Endodermal cell (in vitro differentiated cells): ENCODE measurements at regions not wholly inside any gene's neighbourhood (a gene's known extent, or its start where the extent isn't known, plus 50 kb on each side); places are given as distances from the start of the nearest gene placed in this dataset.

Experiments
- DNase-seq: peaks from one replicate; pipeline ENCODE4 v3.0.0-alpha.2; 2017
- H3K27ac ChIP-seq: 2 replicates; pipeline ENCODE4 v1.5.1; 2013; ENCODE audit warnings: mild to moderate bottlenecking, low read depth, low read length, moderate library complexity
- H3K27me3 ChIP-seq: 2 replicates; pipeline ENCODE4 v1.6.1; 2013; ENCODE audit warnings: mild to moderate bottlenecking, low read length, moderate library complexity; ENCODE audit not compliant: insufficient read depth, control insufficient read depth, poor library complexity, severe bottlenecking
- H3K36me3 ChIP-seq: 2 replicates; pipeline ENCODE4 v1.7.0; 2013; ENCODE audit warnings: mild to moderate bottlenecking, low read length, moderate library complexity; ENCODE audit not compliant: control insufficient read depth, insufficient read depth
- H3K4me1 ChIP-seq: one replicate; pipeline ENCODE4 v1.7.0; 2013; ENCODE audit warnings: low read length; ENCODE audit not compliant: control insufficient read depth, insufficient read depth
- H3K4me3 ChIP-seq: 2 replicates; pipeline ENCODE4 v1.5.1; 2013; ENCODE audit warnings: mild to moderate bottlenecking, low read length, moderate library complexity
- H3K9ac ChIP-seq: 2 replicates; pipeline ENCODE4 v1.6.1; 2013; ENCODE audit warnings: mild to moderate bottlenecking, low read length, moderate library complexity; ENCODE audit not compliant: poor library complexity, severe bottlenecking; ENCODE audit errors: extremely low read depth
- H3K9me3 ChIP-seq: 2 replicates; pipeline ENCODE4 v1.6.1; 2013; ENCODE audit warnings: mild to moderate bottlenecking, low read length, moderate library complexity; ENCODE audit not compliant: control insufficient read depth
- H3K27ac Mint-ChIP-seq: 2 replicates; pipeline ENCODE4 v1.8.0; 2020; ENCODE audit warnings: mixed read lengths
- H3K27me3 Mint-ChIP-seq: 2 replicates; pipeline ENCODE4 v1.8.0; 2021; ENCODE audit warnings: mild to moderate bottlenecking, mixed read lengths; ENCODE audit not compliant: insufficient read depth
- H3K36me3 Mint-ChIP-seq: 2 replicates; pipeline ENCODE4 v1.8.0; 2020; ENCODE audit warnings: low read depth, mixed read lengths
- H3K4me1 Mint-ChIP-seq: 2 replicates; pipeline ENCODE4 v1.8.0; 2020; ENCODE audit warnings: mixed read lengths
- H3K4me3 Mint-ChIP-seq: 2 replicates; pipeline ENCODE4 v1.8.0; 2020; ENCODE audit warnings: mild to moderate bottlenecking, moderate library complexity, mixed read lengths
- H3K9me3 Mint-ChIP-seq: 2 replicates; pipeline ENCODE4 v1.8.0; 2020; ENCODE audit warnings: mild to moderate bottlenecking, mixed read lengths
- WGBS, 2 experiments: methylation state at CpG; one replicate each; pipeline versions ENCODE4 v1.1.5 to v1.1.7; 2013; ENCODE audit warnings: missing lambda C conversion rate in 2 of 2, mixed read lengths in 1 of 2; ENCODE audit not compliant: insufficient coverage in 1 of 2, insufficient read length in 1 of 2; 5-methylcytosine and 5-hydroxymethylcytosine counted together
- TF ChIP-seq, protein P1 (sequence below): fragments of 200-600 bp; sonication (generic); conservative IDR thresholded peaks from 2 replicates; pipeline ENCODE4 v1.5.0; 2021; ENCODE audit warnings: antibody characterized with exemption, mild to moderate bottlenecking

DNA sequence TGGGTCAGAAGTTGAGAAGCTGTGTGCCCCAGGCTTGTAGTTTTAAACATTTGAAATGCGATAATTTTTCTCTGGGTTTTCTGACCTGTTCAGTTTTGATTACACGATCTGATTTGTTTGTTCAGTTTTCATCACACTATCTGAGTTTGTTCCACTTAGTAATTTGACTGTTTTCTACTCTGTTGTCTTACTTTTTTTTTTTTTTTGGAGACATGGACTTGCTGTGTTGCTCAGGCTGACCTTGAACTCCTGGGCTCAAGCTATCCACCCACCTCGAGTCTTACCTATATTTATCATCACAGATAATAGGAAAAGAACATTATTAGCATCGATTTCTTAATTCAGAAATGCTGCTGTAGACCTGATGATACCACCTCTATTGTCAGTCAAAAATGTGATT lies 379.1 kb downstream of the UTRN start:
- H3K9me3 ChIP-seq: peaks cover 13% of the 10 kb centered on the region
- peaks cover 24% of the 10 kb centered on the region for H3K4me1 ChIP-seq
- no peak overlapping the region for H3K4me3 ChIP-seq
- no peaks in the 10 kb centered on the region for H3K36me3 Mint-ChIP-seq
- no peak overlapping the region for H3K4me3 Mint-ChIP-seq
- peaks cover 7% of the 10 kb centered on the region for H3K9me3 Mint-ChIP-seq
- 97% methylated on average over 4 of the region's 4 CpGs; no CpG with 5 or more reads in 1 of the 2 experiments for WGBS, 2 experiments
- H3K27me3 Mint-ChIP-seq: no peaks in the 10 kb centered on the region
- no peak overlapping the region for H3K27ac ChIP-seq
- H3K36me3 ChIP-seq: no peaks in the 10 kb centered on the region
- TF ChIP-seq, protein P1, sequence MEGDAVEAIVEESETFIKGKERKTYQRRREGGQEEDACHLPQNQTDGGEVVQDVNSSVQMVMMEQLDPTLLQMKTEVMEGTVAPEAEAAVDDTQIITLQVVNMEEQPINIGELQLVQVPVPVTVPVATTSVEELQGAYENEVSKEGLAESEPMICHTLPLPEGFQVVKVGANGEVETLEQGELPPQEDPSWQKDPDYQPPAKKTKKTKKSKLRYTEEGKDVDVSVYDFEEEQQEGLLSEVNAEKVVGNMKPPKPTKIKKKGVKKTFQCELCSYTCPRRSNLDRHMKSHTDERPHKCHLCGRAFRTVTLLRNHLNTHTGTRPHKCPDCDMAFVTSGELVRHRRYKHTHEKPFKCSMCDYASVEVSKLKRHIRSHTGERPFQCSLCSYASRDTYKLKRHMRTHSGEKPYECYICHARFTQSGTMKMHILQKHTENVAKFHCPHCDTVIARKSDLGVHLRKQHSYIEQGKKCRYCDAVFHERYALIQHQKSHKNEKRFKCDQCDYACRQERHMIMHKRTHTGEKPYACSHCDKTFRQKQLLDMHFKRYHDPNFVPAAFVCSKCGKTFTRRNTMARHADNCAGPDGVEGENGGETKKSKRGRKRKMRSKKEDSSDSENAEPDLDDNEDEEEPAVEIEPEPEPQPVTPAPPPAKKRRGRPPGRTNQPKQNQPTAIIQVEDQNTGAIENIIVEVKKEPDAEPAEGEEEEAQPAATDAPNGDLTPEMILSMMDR: no peak
- H3K4me1 Mint-ChIP-seq: peaks cover 61% of the 10 kb centered on the region
- no peak overlapping the region for H3K9ac ChIP-seq
- no peaks in the 10 kb centered on the region for H3K27me3 ChIP-seq
- DNase-seq: no peak
- H3K27ac Mint-ChIP-seq: no peak overlapping the region

DNA sequence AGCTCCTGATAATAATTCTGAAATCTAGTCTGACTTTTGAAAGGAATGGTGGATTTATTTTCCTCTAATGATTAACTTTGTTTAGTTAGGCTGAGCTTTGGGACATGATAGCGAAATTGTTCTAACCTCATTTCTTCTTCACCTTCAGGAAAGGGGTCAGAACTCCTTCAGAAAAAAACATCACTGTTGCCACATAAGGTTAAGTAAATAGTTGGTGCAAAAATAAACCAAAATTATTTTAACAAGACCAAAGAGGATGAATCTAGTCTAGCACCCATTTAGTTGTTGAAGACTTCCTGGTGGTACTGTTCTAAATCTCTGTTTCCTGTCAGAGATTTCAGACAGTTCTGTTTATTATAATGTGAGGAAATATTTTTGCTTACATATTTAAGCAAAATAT lies 379.8 kb downstream of the UTRN start:
- H3K4me1 ChIP-seq: peaks cover 20% of the 10 kb centered on the region
- Mint-ChIP-seq H3K4me1 (peaks cover 55% of the 10 kb centered on the region), H3K4me3 (no peak overlapping the region), H3K27me3 (no peaks in the 10 kb centered on the region), H3K9me3 (peaks cover 12% of the 10 kb centered on the region), H3K27ac (no peak overlapping the region), H3K36me3 (peaks cover 4% of the 10 kb centered on the region)
- peaks cover 19% of the 10 kb centered on the region for H3K9me3 ChIP-seq
- no peaks in the 10 kb centered on the region for H3K36me3 ChIP-seq
- H3K4me3 ChIP-seq: no peak overlapping the region
- no peak overlapping the region for H3K9ac ChIP-seq
- H3K27ac ChIP-seq: no peak overlapping the region
- WGBS, 2 experiments: 67% methylated on average over 1 of the region's 1 CpG; no CpG with 5 or more reads in 1 of the 2 experiments
- no peak for DNase-seq
- no peaks in the 10 kb centered on the region for H3K27me3 ChIP-seq
- TF ChIP-seq, protein P1: no peak

DNA sequence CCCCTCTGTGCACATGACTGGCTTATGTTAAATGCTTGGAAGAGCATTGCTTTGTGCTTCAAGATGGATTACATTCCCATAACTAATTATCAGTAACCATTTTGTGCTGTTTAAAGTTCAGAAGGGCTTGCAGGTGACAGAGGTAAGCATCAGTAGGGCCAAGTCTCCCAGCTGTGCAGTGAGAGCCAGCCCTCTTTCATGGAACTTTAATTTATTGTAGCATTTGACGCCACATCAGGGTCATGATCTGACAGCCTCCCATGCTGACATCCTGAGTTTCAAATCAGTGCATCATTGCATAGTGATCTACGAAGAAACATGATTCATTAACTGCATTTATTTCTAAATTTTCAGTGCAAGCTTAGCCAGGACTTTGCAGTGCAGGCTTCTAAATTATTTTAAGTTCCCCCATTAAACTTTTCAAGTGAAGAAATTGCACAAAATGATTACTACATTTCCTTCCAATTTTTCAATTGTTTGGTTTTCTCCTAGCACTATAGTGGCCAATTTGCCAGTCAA lies 380.9 kb downstream of the UTRN start:
- no peak overlapping the region for H3K27ac Mint-ChIP-seq
- no peak overlapping the region for H3K4me3 ChIP-seq
- H3K4me3 Mint-ChIP-seq: no peak overlapping the region
- peaks cover 22% of the 10 kb centered on the region for H3K9me3 Mint-ChIP-seq
- WGBS, 2 experiments: 73 to 91% methylated on average over 2 of the region's 2 CpGs
- H3K9me3 ChIP-seq: peaks cover 27% of the 10 kb centered on the region
- TF ChIP-seq, protein P1: no peak
- no peak for DNase-seq
- H3K36me3 ChIP-seq: no peaks in the 10 kb centered on the region
- no peak overlapping the region for H3K9ac ChIP-seq
- peaks cover 11% of the 10 kb centered on the region for H3K4me1 ChIP-seq
- H3K27ac ChIP-seq: no peak overlapping the region
- H3K27me3 Mint-ChIP-seq: no peaks in the 10 kb centered on the region
- peaks cover 44% of the 10 kb centered on the region for H3K4me1 Mint-ChIP-seq
- H3K36me3 Mint-ChIP-seq: peaks cover 10% of the 10 kb centered on the region
- no peaks in the 10 kb centered on the region for H3K27me3 ChIP-seq
